Fibroblast of peridontal ligament (primary cell): ENCODE measurements at regions not wholly inside any gene's neighbourhood (a gene's known extent, or its start where the extent isn't known, plus 50 kb on each side); places are given as distances from the start of the nearest gene placed in this dataset.

ENCODE experiments used
- DNase-seq: peaks from one replicate; pipeline ENCODE4 v3.0.0-alpha.2; 2010; ENCODE audit errors: extremely low read depth

GRCh38 chr20:12653642-12654041 lies 355.1 kb upstream of the SPTLC3 start:
- no peak for DNase-seq

- DNase-seq: no peak
Measured at GRCh38 chr20:12659942-12660341, 348.8 kb upstream of the SPTLC3 start.

GRCh38 chr20:12660918-12661317 lies 347.9 kb upstream of the SPTLC3 start:
- no peak for DNase-seq

- DNase-seq: no peak
Measured at GRCh38 chr20:12670301-12670700, 338.5 kb upstream of the SPTLC3 start.

GRCh38 chr20:12673352-12673751 lies 335.4 kb upstream of the SPTLC3 start:
- DNase-seq: no peak

GRCh38 chr20:12677925-12678324 lies 330.8 kb upstream of the SPTLC3 start:
- DNase-seq: no peak

- no peak for DNase-seq
Measured at GRCh38 chr20:12679447-12679846, 329.3 kb upstream of the SPTLC3 start.

GRCh38 chr20:12682613-12683012 lies 326.2 kb upstream of the SPTLC3 start:
- DNase-seq: no peak

- DNase-seq: no peak
Measured at GRCh38 chr20:12687476-12687875, 321.3 kb upstream of the SPTLC3 start.

GRCh38 chr20:12695937-12696336 lies 312.8 kb upstream of the SPTLC3 start:
- DNase-seq: no peak

GRCh38 chr20:12698817-12699216 lies 310.0 kb upstream of the SPTLC3 start:
- DNase-seq: no peak

GRCh38 chr20:12699374-12700228 lies 309.2 kb upstream of the SPTLC3 start:
- no peak for DNase-seq

GRCh38 chr20:12700701-12701100 lies 308.1 kb upstream of the SPTLC3 start:
- no peak for DNase-seq

GRCh38 chr20:12702312-12702711 lies 306.5 kb upstream of the SPTLC3 start:
- no peak for DNase-seq

GRCh38 chr20:12715371-12715770 lies 293.4 kb upstream of the SPTLC3 start:
- no peak for DNase-seq

GRCh38 chr20:12715991-12716680 lies 292.6 kb upstream of the SPTLC3 start:
- DNase-seq: no peak

GRCh38 chr20:12717061-12717460 lies 291.7 kb upstream of the SPTLC3 start:
- DNase-seq: no peak

- no peak for DNase-seq
Measured at GRCh38 chr20:12718619-12719018, 290.2 kb upstream of the SPTLC3 start.

GRCh38 chr20:12721636-12722035 lies 287.1 kb upstream of the SPTLC3 start:
- DNase-seq: no peak

- no peak for DNase-seq
Measured at GRCh38 chr20:12722091-12722490, 286.7 kb upstream of the SPTLC3 start.

GRCh38 chr20:12723811-12724210 lies 285.0 kb upstream of the SPTLC3 start:
- no peak for DNase-seq

- no peak for DNase-seq
Measured at GRCh38 chr20:12728782-12729181, 280.0 kb upstream of the SPTLC3 start.

- DNase-seq: no peak
Measured at GRCh38 chr20:12729326-12729725, 279.4 kb upstream of the SPTLC3 start.
